ENCODE measurements at regions not wholly inside any gene's neighbourhood (a gene's known extent, or its start where the extent isn't known, plus 50 kb on each side); places are given as distances from the start of the nearest gene placed in this dataset.

DNA sequence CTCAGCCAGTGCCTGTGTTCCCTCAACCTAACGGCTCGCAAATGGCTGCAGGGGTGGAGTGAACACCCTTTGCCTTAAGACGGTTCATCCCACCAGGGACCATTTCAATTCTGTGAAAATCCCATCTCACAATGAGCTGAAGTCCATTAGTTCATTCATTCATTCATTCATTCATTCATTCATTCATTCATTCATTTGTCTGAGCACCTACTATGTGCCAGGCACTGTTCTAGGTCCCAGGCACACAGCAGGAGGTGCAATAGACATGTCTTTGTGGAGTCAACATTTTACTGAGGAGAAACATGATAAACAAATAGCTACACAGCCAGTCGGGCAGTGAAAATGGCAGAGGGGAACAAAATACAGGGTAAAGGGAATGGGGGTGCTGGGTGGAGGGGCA, 618.8 kb downstream of the MATN1 start:
- RAD21 ChIA-PET (ENCODE audit: low non-redundant PET in 1 of 2, low total read pairs in 2 of 2, uncharacterized antibody in 2 of 2, unreplicated experiment in 2 of 2): no interaction called here
- Histone ChIP-seq H3K4me2 (ENCODE audit: low read length) (no peak overlapping the region), H3K79me2 (ENCODE audit: insufficient read depth, low read length) (no peaks in the 10 kb centered on the region), H3K27me3 (ENCODE audit: insufficient read depth, low read length) (peaks cover 32% of the 10 kb centered on the region), H3K9me2 (ENCODE audit: insufficient read depth) (no peaks in the 10 kb centered on the region), H3K4me3 (replicated peaks in 1 of 2; ENCODE audit: low read depth in 1 of 2, low read length in 2 of 2) (no peak overlapping the region), H3K9ac (ENCODE audit: low read length) (no peak overlapping the region), H3K27ac (ENCODE audit: low read depth, low read length) (no peak overlapping the region), H3K36me3 (ENCODE audit: control insufficient read depth in 1 of 2, insufficient read depth in 2 of 2, low read length in 2 of 2) (no peaks in the 10 kb centered on the region), H3K9me3 (ENCODE audit: control insufficient read depth in 1 of 2, insufficient read depth in 1 of 2, low read depth in 1 of 2, low read length in 2 of 2) (no peaks in the 10 kb centered on the region), H2AFZ (ENCODE audit: low read depth, low read length, poor library complexity, severe bottlenecking) (no peak overlapping the region), H3K4me1 (ENCODE audit: control insufficient read depth in 1 of 2, insufficient read depth in 2 of 2, low read length in 2 of 2) (peaks cover 0 to 4% of the 10 kb centered on the region in 2 experiments; a peak in 1 of 4 replicates), H4K20me1 (ENCODE audit: insufficient read depth) (no peaks in the 10 kb centered on the region)
- no TSS peak for BruUV-seq (replicated peaks)
- TF ChIP-seq POLR2A (IDR thresholded peaks at IDR 0.05; ENCODE audit: borderline replicate concordance, extremely low read depth, insufficient read depth, insufficient read length): no peak
- intact Hi-C loops (cut with micrococcal nuclease): no loop called here
- ATAC-seq (no peak), DNase-seq (ENCODE audit: low read depth, low spot score) (no peak)
- POLR2A ChIA-PET: no interaction called here
- CTCF ChIA-PET: interaction anchor here (1.0 to 1.6 kb wide), 3 partner anchors 17 to 312 kb away, joined by 3 to 6 read pairs (median 4); no protein-coding TSS in a partner anchor

GRCh38 chr1:30103708-30104411, 619.5 kb downstream of the MATN1 start:
- no peaks in the 10 kb centered on the region for H4K20me1 ChIP-seq (ENCODE audit: insufficient read depth)
- peaks cover 0 to 4% of the 10 kb centered on the region in 2 experiments; a peak in 1 of 4 replicates for H3K4me1 ChIP-seq (ENCODE audit: control insufficient read depth in 1 of 2, insufficient read depth in 2 of 2, low read length in 2 of 2)
- no peaks in the 10 kb centered on the region for H3K9me3 ChIP-seq (ENCODE audit: control insufficient read depth in 1 of 2, insufficient read depth in 1 of 2, low read depth in 1 of 2, low read length in 2 of 2)
- ChIA-PET RAD21 (ENCODE audit: low non-redundant PET in 1 of 2, low total read pairs in 2 of 2, uncharacterized antibody in 2 of 2, unreplicated experiment in 2 of 2) (no interaction called here), POLR2A (no interaction called here), CTCF (interaction anchor here (0.8 to 1.6 kb wide), 3 partner anchors 8 to 311 kb away, joined by 3 to 6 read pairs (median 4); no protein-coding TSS in a partner anchor)
- intact Hi-C loops (cut with micrococcal nuclease): no loop called here
- H3K4me2 ChIP-seq (ENCODE audit: low read length): no peak overlapping the region
- H3K9me2 ChIP-seq (ENCODE audit: insufficient read depth): no peaks in the 10 kb centered on the region
- H3K9ac ChIP-seq (ENCODE audit: low read length): no peak overlapping the region
- DNase-seq (ENCODE audit: low read depth, low spot score) (no peak), ATAC-seq (no peak)
- no peak overlapping the region for H3K4me3 ChIP-seq (replicated peaks in 1 of 2; ENCODE audit: low read depth in 1 of 2, low read length in 2 of 2)
- H3K36me3 ChIP-seq (ENCODE audit: control insufficient read depth in 1 of 2, insufficient read depth in 2 of 2, low read length in 2 of 2): no peaks in the 10 kb centered on the region
- no peak overlapping the region for H3K27ac ChIP-seq (ENCODE audit: low read depth, low read length)
- TF ChIP-seq, protein P1, sequence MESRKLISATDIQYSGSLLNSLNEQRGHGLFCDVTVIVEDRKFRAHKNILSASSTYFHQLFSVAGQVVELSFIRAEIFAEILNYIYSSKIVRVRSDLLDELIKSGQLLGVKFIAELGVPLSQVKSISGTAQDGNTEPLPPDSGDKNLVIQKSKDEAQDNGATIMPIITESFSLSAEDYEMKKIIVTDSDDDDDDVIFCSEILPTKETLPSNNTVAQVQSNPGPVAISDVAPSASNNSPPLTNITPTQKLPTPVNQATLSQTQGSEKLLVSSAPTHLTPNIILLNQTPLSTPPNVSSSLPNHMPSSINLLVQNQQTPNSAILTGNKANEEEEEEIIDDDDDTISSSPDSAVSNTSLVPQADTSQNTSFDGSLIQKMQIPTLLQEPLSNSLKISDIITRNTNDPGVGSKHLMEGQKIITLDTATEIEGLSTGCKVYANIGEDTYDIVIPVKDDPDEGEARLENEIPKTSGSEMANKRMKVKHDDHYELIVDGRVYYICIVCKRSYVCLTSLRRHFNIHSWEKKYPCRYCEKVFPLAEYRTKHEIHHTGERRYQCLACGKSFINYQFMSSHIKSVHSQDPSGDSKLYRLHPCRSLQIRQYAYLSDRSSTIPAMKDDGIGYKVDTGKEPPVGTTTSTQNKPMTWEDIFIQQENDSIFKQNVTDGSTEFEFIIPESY (IDR thresholded peaks at IDR 0.05; ENCODE audit: extremely low read depth, insufficient replicate concordance, low read length): no peak
- TF ChIP-seq SIN3A (IDR thresholded peaks at IDR 0.05; ENCODE audit: low read depth): no peak
- no peak for TF ChIP-seq ZNF274 (IDR thresholded peaks at IDR 0.05; ENCODE audit: low read depth, low read length)
- no peak for TF ChIP-seq RAD21 (IDR thresholded peaks at IDR 0.05; ENCODE audit: low read depth)
- TF ChIP-seq CEBPB (IDR thresholded peaks at IDR 0.05; ENCODE audit: low read depth): no peak
- TF ChIP-seq EZH2 (IDR thresholded peaks at IDR 0.05): no peak
- TF ChIP-seq, protein P2, sequence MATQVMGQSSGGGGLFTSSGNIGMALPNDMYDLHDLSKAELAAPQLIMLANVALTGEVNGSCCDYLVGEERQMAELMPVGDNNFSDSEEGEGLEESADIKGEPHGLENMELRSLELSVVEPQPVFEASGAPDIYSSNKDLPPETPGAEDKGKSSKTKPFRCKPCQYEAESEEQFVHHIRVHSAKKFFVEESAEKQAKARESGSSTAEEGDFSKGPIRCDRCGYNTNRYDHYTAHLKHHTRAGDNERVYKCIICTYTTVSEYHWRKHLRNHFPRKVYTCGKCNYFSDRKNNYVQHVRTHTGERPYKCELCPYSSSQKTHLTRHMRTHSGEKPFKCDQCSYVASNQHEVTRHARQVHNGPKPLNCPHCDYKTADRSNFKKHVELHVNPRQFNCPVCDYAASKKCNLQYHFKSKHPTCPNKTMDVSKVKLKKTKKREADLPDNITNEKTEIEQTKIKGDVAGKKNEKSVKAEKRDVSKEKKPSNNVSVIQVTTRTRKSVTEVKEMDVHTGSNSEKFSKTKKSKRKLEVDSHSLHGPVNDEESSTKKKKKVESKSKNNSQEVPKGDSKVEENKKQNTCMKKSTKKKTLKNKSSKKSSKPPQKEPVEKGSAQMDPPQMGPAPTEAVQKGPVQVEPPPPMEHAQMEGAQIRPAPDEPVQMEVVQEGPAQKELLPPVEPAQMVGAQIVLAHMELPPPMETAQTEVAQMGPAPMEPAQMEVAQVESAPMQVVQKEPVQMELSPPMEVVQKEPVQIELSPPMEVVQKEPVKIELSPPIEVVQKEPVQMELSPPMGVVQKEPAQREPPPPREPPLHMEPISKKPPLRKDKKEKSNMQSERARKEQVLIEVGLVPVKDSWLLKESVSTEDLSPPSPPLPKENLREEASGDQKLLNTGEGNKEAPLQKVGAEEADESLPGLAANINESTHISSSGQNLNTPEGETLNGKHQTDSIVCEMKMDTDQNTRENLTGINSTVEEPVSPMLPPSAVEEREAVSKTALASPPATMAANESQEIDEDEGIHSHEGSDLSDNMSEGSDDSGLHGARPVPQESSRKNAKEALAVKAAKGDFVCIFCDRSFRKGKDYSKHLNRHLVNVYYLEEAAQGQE (IDR thresholded peaks at IDR 0.05; ENCODE audit: low read depth): no peak
- TF ChIP-seq, protein P3, sequence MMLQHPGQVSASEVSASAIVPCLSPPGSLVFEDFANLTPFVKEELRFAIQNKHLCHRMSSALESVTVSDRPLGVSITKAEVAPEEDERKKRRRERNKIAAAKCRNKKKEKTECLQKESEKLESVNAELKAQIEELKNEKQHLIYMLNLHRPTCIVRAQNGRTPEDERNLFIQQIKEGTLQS (IDR thresholded peaks at IDR 0.05): no peak
- no peak for TF ChIP-seq EGR1 (IDR thresholded peaks at IDR 0.05; ENCODE audit: low read depth)
- no peak for TF ChIP-seq CBX3 (IDR thresholded peaks at IDR 0.05; ENCODE audit: low read depth)
- TF ChIP-seq POLR2AphosphoS5 (IDR thresholded peaks at IDR 0.05; ENCODE audit: low read depth, low read length): no peak
- no peak for TF ChIP-seq ELF1 (IDR thresholded peaks at IDR 0.05; ENCODE audit: borderline replicate concordance, low read depth)
- H3K27me3 ChIP-seq (ENCODE audit: insufficient read depth, low read length): peaks cover 28% of the 10 kb centered on the region
- no peak overlapping the region for H2AFZ ChIP-seq (ENCODE audit: low read depth, low read length, poor library complexity, severe bottlenecking)
- no peaks in the 10 kb centered on the region for H3K79me2 ChIP-seq (ENCODE audit: insufficient read depth, low read length)
- no TSS peak for BruUV-seq (replicated peaks)

Data from HCT116 (cell line).